Parathyroid adenoma (tissue), 2 donors: ENCODE measurements at regions not wholly inside any gene's neighbourhood (a gene's known extent, or its start where the extent isn't known, plus 50 kb on each side); places are given as distances from the start of the nearest gene placed in this dataset.

Source experiments
- H2AFZ ChIP-seq: fragments of 300-600 bp; sonication (generic); one replicate; pipeline ENCODE4 v1.7.0; 2017; ENCODE audit warnings: antibody characterized with exemption, mild to moderate bottlenecking
- H3K27ac ChIP-seq: fragments of 300-600 bp; sonication (generic); one replicate; pipeline ENCODE4 v1.7.0; 2017
- H3K27me3 ChIP-seq: fragments of 300-600 bp; sonication (generic); one replicate; pipeline ENCODE4 v1.7.0; 2017; ENCODE audit warnings: low read length; ENCODE audit not compliant: control insufficient read depth, insufficient read depth
- H3K36me3 ChIP-seq: fragments of 300-600 bp; sonication (generic); one replicate; pipeline ENCODE4 v1.7.0; 2017; ENCODE audit warnings: low read length; ENCODE audit not compliant: control insufficient read depth, insufficient read depth
- H3K4me1 ChIP-seq: fragments of 300-600 bp; sonication (generic); one replicate; pipeline ENCODE4 v1.7.0; 2017; ENCODE audit warnings: control low read depth
- H3K4me2 ChIP-seq: fragments of 300-600 bp; sonication (generic); one replicate; pipeline ENCODE4 v1.7.0; 2017; ENCODE audit warnings: low read length
- H3K4me3 ChIP-seq: fragments of 300-600 bp; sonication (generic); one replicate; pipeline ENCODE4 v1.7.0; 2017; ENCODE audit warnings: low read depth, low read length
- H3K79me2 ChIP-seq: fragments of 300-600 bp; sonication (generic); one replicate; pipeline ENCODE4 v1.7.0; 2017; ENCODE audit warnings: control low read depth
- H3K9ac ChIP-seq: fragments of 300-600 bp; sonication (generic); one replicate; pipeline ENCODE4 v1.7.0; 2017; ENCODE audit warnings: mild to moderate bottlenecking
- H3K9me3 ChIP-seq: fragments of 300-600 bp; sonication (generic); one replicate; pipeline ENCODE4 v1.7.0; 2017; ENCODE audit warnings: low read length; ENCODE audit not compliant: control insufficient read depth
- TF ChIP-seq, protein P1 (sequence below): fragments of 300-600 bp; sonication (generic); IDR thresholded peaks from one replicate; pipeline ENCODE4 v1.7.0; 2017; ENCODE audit warnings: antibody characterized with exemption, mild to moderate bottlenecking
- donor health status: primary hyperparathyroidism.

DNA sequence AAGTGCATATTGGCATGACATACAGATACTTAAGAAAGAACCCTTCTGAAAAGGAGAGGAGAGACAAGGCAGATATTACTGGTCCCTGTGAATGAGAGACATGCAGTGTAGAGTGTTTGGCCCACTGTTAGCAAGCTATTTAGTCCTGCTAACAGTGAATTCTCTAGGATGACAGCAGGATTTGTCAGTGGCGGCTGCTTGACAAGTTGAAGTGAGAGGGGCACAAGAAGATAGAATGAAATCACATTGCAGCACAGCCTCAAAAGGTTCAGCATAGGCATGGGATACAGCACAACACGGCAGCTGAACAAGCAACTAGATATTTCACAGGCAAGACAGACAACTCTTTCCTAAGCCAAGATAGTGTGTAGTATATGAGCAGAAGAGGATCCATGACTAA lies 407.9 kb downstream of the PLA2G4A start:
- no peaks in the 10 kb centered on the region for H3K27me3 ChIP-seq
- no peak overlapping the region for H3K4me3 ChIP-seq
- H3K4me2 ChIP-seq: no peak overlapping the region

DNA sequence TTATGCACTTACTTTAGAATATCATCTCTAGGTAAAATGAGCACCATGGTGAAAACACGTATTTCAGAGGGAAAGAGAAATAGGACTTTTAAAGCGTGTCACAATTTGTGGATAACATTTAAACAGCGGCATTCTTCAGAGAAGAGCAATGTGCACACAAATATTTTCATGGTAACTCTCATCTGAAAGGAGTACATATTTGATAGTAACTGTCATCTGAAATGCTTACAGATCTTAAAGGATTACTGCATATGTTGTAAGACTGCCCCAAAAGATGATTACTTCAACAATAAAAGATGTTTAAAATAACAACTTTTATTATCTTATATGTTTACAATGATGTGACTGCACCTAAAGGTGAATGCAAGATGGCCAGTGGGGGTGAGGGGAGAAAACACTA lies 408.8 kb downstream of the PLA2G4A start:
- Histone ChIP-seq H3K9me3 (no peaks in the 10 kb centered on the region), H3K36me3 (no peaks in the 10 kb centered on the region), H3K79me2 (no peaks in the 10 kb centered on the region), H3K27ac (no peak overlapping the region), H3K4me3 (no peak overlapping the region), H3K4me2 (no peak overlapping the region), H3K9ac (no peak overlapping the region), H2AFZ (no peak overlapping the region), H3K4me1 (no peaks in the 10 kb centered on the region), H3K27me3 (no peaks in the 10 kb centered on the region)
- TF ChIP-seq, protein P1, sequence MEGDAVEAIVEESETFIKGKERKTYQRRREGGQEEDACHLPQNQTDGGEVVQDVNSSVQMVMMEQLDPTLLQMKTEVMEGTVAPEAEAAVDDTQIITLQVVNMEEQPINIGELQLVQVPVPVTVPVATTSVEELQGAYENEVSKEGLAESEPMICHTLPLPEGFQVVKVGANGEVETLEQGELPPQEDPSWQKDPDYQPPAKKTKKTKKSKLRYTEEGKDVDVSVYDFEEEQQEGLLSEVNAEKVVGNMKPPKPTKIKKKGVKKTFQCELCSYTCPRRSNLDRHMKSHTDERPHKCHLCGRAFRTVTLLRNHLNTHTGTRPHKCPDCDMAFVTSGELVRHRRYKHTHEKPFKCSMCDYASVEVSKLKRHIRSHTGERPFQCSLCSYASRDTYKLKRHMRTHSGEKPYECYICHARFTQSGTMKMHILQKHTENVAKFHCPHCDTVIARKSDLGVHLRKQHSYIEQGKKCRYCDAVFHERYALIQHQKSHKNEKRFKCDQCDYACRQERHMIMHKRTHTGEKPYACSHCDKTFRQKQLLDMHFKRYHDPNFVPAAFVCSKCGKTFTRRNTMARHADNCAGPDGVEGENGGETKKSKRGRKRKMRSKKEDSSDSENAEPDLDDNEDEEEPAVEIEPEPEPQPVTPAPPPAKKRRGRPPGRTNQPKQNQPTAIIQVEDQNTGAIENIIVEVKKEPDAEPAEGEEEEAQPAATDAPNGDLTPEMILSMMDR: no peak

More for the DNA sequence above, 407.9 kb downstream of the PLA2G4A start:
- Histone ChIP-seq H3K79me2 (no peaks in the 10 kb centered on the region), H2AFZ (no peak overlapping the region), H3K36me3 (no peaks in the 10 kb centered on the region), H3K4me1 (no peaks in the 10 kb centered on the region), H3K9ac (no peak overlapping the region), H3K27ac (no peak overlapping the region), H3K9me3 (no peaks in the 10 kb centered on the region)
- TF ChIP-seq, protein P1: no peak

DNA sequence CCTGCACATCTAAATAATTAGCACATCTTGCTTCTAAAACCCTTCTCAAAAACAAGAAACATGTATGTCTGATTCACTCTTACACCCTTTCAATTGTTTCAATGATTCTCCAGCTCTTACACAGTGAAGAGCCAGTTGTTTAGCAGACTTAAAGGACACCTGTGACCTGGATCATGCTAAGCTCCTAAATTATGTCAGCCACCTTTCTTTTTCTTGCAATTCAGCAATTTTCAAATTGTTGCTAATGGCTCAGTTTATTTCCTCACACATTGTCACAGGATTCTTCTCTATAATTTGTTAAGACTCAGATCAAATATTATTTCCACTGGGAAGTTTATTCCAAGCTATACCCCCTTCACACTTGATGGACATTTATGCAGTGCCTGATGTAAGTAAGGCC lies 413.2 kb downstream of the PLA2G4A start:
- TF ChIP-seq, protein P1: no peak
- Histone ChIP-seq H3K4me1 (no peaks in the 10 kb centered on the region), H3K27me3 (no peaks in the 10 kb centered on the region), H3K9me3 (no peaks in the 10 kb centered on the region), H3K79me2 (no peaks in the 10 kb centered on the region), H3K4me2 (no peak overlapping the region), H3K4me3 (no peak overlapping the region), H2AFZ (no peak overlapping the region), H3K36me3 (no peaks in the 10 kb centered on the region), H3K9ac (no peak overlapping the region), H3K27ac (no peak overlapping the region)

DNA sequence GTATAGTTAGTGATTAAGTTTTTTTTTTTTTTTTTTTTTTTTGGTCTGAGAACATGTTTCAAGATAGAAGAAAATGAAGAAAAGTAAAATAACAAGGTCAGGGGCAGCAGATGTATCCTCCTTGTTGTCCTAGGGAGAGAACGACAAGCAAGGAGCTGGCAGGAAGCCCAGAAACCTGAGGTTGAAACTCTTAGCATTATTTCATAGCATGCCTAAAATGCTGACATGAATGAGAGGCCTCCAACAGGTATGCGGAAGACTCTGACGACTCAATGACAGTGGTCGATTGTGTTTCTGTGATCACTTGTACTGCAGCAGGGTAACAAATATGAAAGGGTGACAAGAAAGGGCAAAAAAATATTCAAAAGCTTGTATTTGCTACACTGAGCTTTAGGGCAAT lies 415.9 kb downstream of the PLA2G4A start:
- Histone ChIP-seq H3K27ac (no peak overlapping the region), H3K36me3 (no peaks in the 10 kb centered on the region), H3K27me3 (no peaks in the 10 kb centered on the region), H3K4me2 (no peak overlapping the region), H3K4me3 (no peak overlapping the region), H3K4me1 (no peaks in the 10 kb centered on the region), H3K9me3 (no peaks in the 10 kb centered on the region), H3K9ac (no peak overlapping the region), H2AFZ (no peak overlapping the region), H3K79me2 (no peaks in the 10 kb centered on the region)
- TF ChIP-seq, protein P1: no peak

DNA sequence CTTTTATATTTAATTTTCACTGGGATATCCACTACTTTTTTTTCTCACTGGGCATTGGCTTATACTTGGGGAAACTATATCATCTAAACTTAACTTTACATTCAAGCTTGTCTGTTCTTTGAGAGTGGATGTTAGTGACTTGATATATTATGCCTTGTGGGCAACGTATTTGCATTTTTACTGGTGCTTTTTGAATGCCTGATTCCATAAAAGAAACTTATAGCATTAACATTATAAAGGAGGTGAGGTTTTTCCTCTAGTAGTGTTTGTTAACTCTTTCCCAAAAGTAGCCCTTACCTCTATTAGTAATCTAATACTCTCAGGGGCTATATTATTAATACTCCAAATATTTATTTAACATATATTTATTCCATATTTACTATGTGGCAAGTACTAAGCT lies 416.5 kb downstream of the PLA2G4A start:
- H2AFZ ChIP-seq: no peak overlapping the region
- no peak overlapping the region for H3K4me3 ChIP-seq
- no peak overlapping the region for H3K27ac ChIP-seq
- no peaks in the 10 kb centered on the region for H3K4me1 ChIP-seq
- H3K36me3 ChIP-seq: no peaks in the 10 kb centered on the region
- no peak overlapping the region for H3K4me2 ChIP-seq
- TF ChIP-seq, protein P1: no peak
- H3K27me3 ChIP-seq: no peaks in the 10 kb centered on the region
- no peaks in the 10 kb centered on the region for H3K79me2 ChIP-seq
- no peak overlapping the region for H3K9ac ChIP-seq
- no peaks in the 10 kb centered on the region for H3K9me3 ChIP-seq
